Upper lobe of left lung (tissue), 4 donors: ENCODE measurements at regions not wholly inside any gene's neighbourhood (a gene's known extent, or its start where the extent isn't known, plus 50 kb on each side); places are given as distances from the start of the nearest gene placed in this dataset.

ENCODE experiments used
- CTCF ChIP-seq, 6 experiments: fragments of 450-650 bp in 4 of 6; fragments of 200-600 bp in 2 of 6; sonication (generic) in 2 of 6; IDR thresholded peaks; one replicate each; pipeline ENCODE4 v1.5.1; 2016 to 2019; ENCODE audit warnings: antibody characterized with exemption in 6 of 6
- POLR2A ChIP-seq, 4 donors: fragments of 450-650 bp; IDR thresholded peaks; one replicate each; pipeline ENCODE4 v1.5.1; 2016 to 2017; ENCODE audit warnings: antibody characterized with exemption in 4 of 4, mild to moderate bottlenecking in 2 of 4
- POLR2AphosphoS5 ChIP-seq, 2 donors: sonication (generic); formaldehyde crosslinking; IDR thresholded peaks; one replicate each; pipeline ENCODE4 v1.5.1; 2017; ENCODE audit warnings: antibody characterized with exemption in 2 of 2

GRCh38 chr1:67897270-67897949, 64.1 kb upstream of the GNG12 start:
- no peak for TF ChIP-seq POLR2A (IDR thresholded peaks at IDR 0.05)
- TF ChIP-seq CTCF (IDR thresholded peaks at IDR 0.05), result no peak
- TF ChIP-seq POLR2AphosphoS5 (IDR thresholded peaks at IDR 0.05), result no peak
